ENCODE measurements at regions not wholly inside any gene's neighbourhood (a gene's known extent, or its start where the extent isn't known, plus 50 kb on each side); places are given as distances from the start of the nearest gene placed in this dataset.

DNA sequence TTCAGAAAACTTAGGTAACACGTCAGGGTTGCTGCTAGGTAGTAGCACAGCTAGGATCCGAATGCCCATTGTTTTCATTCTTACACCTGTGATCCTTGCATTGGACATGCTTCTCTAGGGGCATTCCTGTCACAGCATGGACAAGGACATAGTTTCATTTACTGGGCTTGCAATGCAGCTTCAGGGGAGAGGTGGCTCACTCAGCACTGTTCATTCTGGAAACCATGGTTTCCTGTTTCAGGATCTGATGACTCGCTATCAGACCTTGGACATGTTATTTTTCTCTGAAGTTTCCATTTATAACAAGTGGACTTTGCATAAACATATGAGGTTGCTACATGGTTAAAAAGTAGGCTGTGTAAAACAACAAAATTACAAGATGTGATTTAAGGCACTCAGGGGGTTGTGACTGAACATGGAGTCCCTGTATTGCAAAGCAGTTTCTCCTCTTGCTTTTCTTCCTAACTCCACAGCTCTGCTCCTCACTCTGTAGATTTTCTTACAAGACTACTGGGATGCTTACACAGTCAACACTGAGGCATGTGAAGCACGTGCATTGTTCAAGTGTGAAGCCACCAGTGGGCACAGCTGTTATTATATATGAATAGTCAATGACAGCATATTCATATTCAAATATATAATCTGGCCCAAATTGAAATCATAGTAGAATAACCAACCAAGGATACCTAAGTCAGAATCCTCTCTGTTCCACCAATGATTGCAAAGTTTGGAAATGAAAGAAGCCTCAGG lies 66.1 kb upstream of the STK32A start:
- H3K27ac Mint-ChIP-seq (ENCODE audit: unreplicated experiment) = no peak overlapping the region
- no peak for DNase-seq (ENCODE audit: extremely low spot score, unreplicated experiment)
- no peak overlapping the region for H3K4me3 Mint-ChIP-seq (ENCODE audit: unreplicated experiment)
- H3K27me3 Mint-ChIP-seq (ENCODE audit: unreplicated experiment) = no peaks in the 10 kb centered on the region
- H3K4me1 Mint-ChIP-seq (ENCODE audit: unreplicated experiment) = peaks cover 6% of the 10 kb centered on the region
- H3K9me3 Mint-ChIP-seq (ENCODE audit: unreplicated experiment) = no peaks in the 10 kb centered on the region
- no peaks in the 10 kb centered on the region for H3K36me3 Mint-ChIP-seq (ENCODE audit: unreplicated experiment)
- TF ChIP-seq, protein P1, sequence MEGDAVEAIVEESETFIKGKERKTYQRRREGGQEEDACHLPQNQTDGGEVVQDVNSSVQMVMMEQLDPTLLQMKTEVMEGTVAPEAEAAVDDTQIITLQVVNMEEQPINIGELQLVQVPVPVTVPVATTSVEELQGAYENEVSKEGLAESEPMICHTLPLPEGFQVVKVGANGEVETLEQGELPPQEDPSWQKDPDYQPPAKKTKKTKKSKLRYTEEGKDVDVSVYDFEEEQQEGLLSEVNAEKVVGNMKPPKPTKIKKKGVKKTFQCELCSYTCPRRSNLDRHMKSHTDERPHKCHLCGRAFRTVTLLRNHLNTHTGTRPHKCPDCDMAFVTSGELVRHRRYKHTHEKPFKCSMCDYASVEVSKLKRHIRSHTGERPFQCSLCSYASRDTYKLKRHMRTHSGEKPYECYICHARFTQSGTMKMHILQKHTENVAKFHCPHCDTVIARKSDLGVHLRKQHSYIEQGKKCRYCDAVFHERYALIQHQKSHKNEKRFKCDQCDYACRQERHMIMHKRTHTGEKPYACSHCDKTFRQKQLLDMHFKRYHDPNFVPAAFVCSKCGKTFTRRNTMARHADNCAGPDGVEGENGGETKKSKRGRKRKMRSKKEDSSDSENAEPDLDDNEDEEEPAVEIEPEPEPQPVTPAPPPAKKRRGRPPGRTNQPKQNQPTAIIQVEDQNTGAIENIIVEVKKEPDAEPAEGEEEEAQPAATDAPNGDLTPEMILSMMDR (IDR thresholded peaks at IDR 0.05) = no peak

DNA sequence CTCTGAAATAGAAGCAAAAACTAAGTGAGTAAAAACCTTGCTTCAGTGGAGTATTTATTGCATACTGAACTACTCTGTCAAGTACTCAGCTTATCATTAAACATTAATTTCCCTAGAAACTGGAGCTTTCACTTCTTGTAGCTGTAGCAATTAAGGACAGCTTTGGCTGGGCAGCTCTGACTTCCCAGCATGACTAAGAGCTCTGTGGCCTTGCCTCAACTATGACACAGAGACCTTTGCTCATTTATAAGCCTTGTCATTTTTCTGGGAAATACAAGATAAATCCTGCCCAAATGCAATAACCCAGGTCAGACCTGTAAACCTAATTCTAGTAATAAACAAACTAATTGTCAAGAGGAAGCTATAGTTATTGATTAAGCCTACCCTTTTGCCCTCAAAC lies 65.4 kb upstream of the STK32A start:
- Mint-ChIP-seq H3K27me3 (ENCODE audit: unreplicated experiment) (no peaks in the 10 kb centered on the region), H3K4me1 (ENCODE audit: unreplicated experiment) (peaks cover 6% of the 10 kb centered on the region), H3K27ac (ENCODE audit: unreplicated experiment) (no peak overlapping the region), H3K9me3 (ENCODE audit: unreplicated experiment) (no peaks in the 10 kb centered on the region), H3K4me3 (ENCODE audit: unreplicated experiment) (no peak overlapping the region), H3K36me3 (ENCODE audit: unreplicated experiment) (no peaks in the 10 kb centered on the region)
- DNase-seq (ENCODE audit: extremely low spot score, unreplicated experiment) = no peak
- TF ChIP-seq, protein P1 (IDR thresholded peaks at IDR 0.05) = no peak

DNA sequence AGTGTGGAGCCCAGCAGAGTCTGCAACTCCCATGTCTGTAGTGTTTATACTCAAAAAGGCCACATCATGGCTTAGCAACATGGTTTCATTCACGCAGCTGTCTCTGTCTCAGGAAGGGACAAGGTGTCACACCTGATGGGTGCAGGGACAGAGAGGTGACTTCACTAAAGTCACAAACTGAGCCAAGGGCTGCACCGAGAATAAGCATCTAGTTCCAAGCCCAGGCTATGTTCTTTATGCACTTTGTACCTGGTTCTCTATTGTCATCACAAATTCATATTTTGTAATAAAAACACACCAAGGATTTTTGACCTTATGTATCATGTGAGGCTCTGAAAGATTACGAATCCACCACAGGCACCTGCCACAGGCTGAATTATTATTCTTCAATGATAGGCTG lies 64.9 kb upstream of the STK32A start:
- Mint-ChIP-seq H3K9me3 (ENCODE audit: unreplicated experiment) (no peaks in the 10 kb centered on the region), H3K4me1 (ENCODE audit: unreplicated experiment) (peaks cover 6% of the 10 kb centered on the region), H3K27me3 (ENCODE audit: unreplicated experiment) (no peaks in the 10 kb centered on the region), H3K36me3 (ENCODE audit: unreplicated experiment) (no peaks in the 10 kb centered on the region), H3K4me3 (ENCODE audit: unreplicated experiment) (no peak overlapping the region), H3K27ac (ENCODE audit: unreplicated experiment) (no peak overlapping the region)
- TF ChIP-seq, protein P1 (IDR thresholded peaks at IDR 0.05) = no peak
- DNase-seq (ENCODE audit: extremely low spot score, unreplicated experiment) = no peak

DNA sequence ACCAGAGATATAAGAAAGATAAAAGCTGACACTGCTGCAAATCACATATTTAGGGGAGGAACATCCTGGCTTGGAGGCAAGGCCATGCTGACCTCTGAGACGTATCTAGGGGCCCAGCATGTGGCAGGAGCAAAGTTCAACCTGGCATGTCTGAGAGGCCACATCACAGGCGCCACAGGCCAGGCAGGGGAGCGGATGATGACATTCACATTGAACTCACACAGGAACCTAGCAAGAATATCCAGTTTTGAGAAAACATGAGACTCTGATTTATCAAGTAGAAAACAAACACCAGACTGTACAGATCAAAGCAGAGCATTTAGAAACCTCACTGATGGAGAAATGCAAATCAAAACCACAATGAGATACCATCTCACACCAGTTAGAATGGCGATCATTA lies 64.2 kb upstream of the STK32A start:
- Mint-ChIP-seq H3K27ac (ENCODE audit: unreplicated experiment) (no peak overlapping the region), H3K9me3 (ENCODE audit: unreplicated experiment) (no peaks in the 10 kb centered on the region), H3K36me3 (ENCODE audit: unreplicated experiment) (no peaks in the 10 kb centered on the region), H3K4me3 (ENCODE audit: unreplicated experiment) (no peak overlapping the region), H3K4me1 (ENCODE audit: unreplicated experiment) (peaks cover 6% of the 10 kb centered on the region), H3K27me3 (ENCODE audit: unreplicated experiment) (no peaks in the 10 kb centered on the region)
- no peak for DNase-seq (ENCODE audit: extremely low spot score, unreplicated experiment)
- TF ChIP-seq, protein P1 (IDR thresholded peaks at IDR 0.05) = no peak

DNA sequence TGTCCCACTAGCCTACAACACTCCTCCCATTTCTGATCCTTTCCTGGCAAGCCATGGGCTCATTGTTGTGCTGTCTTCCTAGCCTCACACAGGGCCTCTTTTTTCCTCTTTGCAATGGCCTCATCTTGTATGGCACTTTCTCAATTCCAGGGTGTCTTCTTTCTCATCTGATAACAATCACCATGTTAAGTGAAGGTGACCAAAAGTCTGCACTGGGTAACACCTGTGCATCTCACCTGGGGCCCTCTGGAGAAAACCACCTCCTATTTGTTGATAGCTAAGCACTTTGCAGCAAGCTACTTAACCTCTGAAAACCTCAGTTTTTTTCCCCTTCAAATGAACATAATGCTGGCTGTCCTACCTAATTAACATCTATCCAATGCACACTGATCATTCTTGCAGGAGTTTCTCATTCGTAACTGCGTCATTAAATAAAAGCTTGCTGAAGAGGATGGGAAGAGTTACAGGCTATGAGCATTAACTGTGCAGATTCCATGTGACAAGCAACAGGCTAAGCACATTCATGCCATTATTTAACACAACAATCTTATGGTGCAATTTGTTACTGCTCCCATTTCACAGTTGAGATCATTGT lies 60.1 kb upstream of the STK32A start:
- Mint-ChIP-seq H3K4me3 (ENCODE audit: unreplicated experiment) (no peak overlapping the region), H3K9me3 (ENCODE audit: unreplicated experiment) (no peaks in the 10 kb centered on the region), H3K4me1 (ENCODE audit: unreplicated experiment) (peaks cover 9% of the 10 kb centered on the region), H3K36me3 (ENCODE audit: unreplicated experiment) (no peaks in the 10 kb centered on the region), H3K27ac (ENCODE audit: unreplicated experiment) (no peak overlapping the region), H3K27me3 (ENCODE audit: unreplicated experiment) (no peaks in the 10 kb centered on the region)
- DNase-seq (ENCODE audit: extremely low spot score, unreplicated experiment) = no peak
- TF ChIP-seq, protein P1 (IDR thresholded peaks at IDR 0.05) = no peak

Data from osteocyte (in vitro differentiated cells).